NOMO-1 treated with DMSO at 0.1 percent for 48 hours (cell line): ENCODE measurements at regions not wholly inside any gene's neighbourhood (a gene's known extent, or its start where the extent isn't known, plus 50 kb on each side); places are given as distances from the start of the nearest gene placed in this dataset.
A peak's percentile ranks its signal among the peaks of the same experiment; 100 is the strongest.
"Not testable (repeated sequence)": the region's sequence is repeated elsewhere in the genome, so short reads cannot be mapped to it uniquely, and the experiment has no call there.

Experiments used
- DNase-seq: peaks from one replicate; lab custom pipeline; 2025; ENCODE audit not compliant: unreplicated experiment; lab: John Stamatoyannopoulos, UW

DNA sequence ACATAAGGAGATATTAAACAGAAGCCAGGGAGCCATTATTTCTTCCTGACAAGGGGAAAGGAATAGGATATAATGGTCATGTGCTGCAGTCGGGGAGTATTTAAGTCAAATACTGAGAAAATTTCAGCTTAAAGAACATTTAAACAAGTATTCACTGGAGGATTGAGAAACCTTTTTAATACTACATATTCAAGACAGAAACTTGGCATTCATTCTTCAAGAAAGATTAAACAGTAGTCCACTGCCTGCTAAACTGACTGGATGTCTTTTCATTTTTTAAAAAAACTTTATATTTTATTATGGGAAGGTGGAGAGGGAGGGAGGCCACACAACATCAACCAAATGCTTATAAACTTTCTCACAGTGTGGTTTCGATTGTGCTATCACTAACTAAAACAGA lies 107.4 kb upstream of the CBLB start:
- no peak for DNase-seq

DNA sequence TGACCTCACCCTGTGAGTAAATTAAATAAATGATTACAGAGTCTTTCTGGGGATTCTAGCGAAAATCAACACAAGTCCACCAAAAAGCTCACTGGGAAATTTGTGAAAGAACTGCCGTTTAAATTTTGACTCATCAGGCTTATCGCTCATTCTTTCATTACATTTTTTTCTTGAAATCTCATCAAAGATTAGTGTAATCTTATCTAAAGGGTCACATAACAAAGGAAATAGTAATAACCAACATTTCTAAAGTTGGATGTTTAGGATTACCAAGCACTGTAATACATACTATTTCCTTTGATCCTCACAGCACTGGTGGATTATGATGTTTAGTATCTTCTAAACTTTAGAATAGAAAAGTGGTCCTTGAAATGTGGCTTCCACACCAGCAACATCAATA lies 111.1 kb upstream of the CBLB start:
- DNase-seq = no peak

DNA sequence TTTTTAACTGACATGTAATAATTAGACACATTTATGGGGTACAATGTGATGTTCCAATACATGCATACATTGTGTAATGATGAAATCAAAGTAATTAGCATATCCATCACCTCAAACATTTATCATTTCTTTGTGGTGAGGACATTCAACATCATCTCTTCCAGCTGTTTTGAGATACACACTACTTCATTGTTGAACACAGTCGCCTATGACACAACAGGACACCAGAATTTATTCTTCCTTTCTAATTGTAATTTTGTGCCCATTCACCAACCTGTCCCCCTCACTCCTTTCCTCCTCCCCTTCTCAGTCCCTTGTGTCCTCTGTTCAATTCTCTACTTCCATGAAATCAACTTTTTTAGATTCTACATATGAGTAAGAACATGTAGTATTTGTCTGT lies 113.4 kb upstream of the CBLB start:
- DNase-seq = no peak

DNA sequence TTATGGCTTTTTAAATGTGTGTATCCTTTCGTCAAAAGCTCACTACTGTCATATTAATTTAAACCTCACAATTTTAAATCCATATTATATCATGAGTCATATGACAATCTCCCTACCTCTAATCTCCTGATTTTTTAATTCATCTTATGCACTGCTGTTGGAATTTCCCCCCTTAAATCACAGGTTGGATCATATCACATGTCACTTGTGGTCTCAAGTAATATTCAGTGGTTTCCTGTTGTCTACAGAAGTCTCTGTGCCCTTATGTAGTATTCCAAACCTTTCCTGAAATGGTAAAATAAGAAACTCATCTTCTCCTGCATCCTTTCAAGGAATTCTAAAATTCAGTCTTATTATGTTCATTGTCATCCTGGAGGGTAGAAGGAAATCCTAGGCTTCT lies 116.0 kb upstream of the CBLB start:
- DNase-seq = no peak

DNA sequence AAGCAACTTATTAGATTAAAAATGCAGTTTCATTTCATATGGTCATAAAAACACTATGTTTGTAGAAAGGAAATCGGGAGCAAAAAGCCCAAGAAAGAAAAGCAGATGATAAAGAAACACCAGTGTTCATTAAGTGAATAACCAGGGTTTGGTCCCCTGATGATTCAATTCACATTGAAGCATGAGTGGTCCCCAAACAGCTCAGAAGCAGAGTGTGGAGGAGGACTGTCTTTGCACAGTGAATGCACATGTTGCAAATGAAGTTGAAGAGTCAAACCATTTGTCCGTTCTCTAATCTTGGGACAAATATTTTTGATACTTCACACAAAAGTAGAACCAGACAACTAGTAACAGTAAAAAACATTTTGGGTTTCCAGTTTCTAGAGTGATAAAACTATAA lies 117.5 kb upstream of the CBLB start:
- DNase-seq = not testable (repeated sequence)

DNA sequence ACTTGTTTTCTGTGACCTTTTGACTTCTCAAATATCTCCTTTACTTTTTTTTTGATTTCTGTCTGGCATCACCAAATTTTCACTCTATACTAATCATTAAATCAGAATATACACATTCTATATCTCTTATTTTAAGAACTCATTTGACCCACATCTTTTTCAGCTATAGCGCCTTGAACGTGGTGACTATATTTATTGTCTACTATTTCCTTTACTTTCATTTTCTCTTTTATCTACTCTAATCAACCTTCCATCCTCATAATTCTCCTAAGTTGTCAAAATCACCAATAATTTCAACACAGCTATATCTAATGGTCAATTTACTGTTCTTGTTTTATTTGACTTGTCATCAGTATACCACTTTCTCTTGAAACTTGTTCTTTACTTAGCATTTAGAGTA lies 119.0 kb upstream of the CBLB start:
- no peak for DNase-seq

DNA sequence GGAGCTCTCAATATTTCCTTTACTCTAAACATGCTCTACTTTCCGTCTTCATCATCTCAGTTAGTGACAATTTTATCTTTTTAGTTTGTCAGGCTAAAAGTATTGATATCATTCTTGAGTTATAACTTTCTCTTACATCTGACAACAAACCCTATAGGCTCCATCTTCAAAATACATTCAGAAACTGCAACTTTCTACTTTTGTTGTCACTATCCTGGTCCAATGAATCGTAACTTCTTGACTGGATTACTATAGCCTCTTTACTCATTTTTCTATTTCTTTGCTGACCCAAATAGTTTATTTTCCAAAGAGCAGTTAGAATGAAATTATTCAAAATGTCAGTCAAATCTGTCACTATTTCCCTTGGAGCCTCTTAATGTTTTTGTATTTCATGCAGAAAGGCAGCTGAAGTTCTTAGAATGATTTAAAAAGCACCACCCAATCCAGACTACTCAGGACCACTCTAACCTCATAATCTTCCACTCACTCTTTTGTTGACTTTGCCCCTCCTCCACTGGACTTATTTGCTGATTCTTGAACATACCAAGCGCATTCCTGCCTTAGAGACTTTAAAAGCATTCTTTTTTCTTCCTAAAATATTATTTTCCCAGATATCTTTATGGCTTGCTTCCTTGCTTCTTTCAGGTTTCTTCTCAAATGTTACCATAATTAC lies 119.9 kb upstream of the CBLB start:
- no peak for DNase-seq

DNA sequence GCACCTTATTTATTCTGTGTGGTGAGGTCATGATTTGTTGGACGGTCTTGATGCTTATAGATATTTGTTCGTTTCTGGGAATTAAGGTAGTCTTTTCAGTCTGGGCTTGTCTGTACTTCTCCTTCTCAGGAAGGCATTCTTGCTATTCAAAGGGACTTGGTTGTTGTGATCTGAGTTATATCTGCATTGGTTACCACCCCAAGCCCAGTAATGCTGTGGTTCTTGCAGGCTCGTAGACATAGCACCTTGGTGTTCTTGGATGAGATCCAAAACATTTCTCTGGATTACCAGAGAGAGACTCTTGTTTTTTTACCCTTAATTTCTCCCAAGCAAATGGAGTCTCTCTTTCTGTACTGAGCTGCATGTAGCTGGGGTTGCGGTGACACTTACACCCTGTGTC lies 128.0 kb upstream of the CBLB start:
- no peak for DNase-seq

DNA sequence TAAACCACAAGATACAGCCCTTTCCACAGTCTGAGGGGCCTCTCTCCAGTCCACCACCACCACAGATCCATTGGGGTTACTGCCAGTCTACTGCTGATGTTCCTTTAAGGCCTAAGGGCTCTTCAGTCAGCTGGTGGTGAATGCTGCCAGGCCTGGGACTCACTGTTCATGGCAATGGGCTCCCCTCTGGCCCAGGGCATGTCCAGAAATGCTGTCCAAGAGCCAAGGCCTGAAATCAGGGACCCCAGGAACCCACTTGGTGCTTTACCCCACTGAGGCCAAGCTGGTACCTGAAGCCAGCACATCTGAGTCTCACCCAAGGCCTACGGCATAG lies 128.6 kb upstream of the CBLB start:
- DNase-seq = no peak

DNA sequence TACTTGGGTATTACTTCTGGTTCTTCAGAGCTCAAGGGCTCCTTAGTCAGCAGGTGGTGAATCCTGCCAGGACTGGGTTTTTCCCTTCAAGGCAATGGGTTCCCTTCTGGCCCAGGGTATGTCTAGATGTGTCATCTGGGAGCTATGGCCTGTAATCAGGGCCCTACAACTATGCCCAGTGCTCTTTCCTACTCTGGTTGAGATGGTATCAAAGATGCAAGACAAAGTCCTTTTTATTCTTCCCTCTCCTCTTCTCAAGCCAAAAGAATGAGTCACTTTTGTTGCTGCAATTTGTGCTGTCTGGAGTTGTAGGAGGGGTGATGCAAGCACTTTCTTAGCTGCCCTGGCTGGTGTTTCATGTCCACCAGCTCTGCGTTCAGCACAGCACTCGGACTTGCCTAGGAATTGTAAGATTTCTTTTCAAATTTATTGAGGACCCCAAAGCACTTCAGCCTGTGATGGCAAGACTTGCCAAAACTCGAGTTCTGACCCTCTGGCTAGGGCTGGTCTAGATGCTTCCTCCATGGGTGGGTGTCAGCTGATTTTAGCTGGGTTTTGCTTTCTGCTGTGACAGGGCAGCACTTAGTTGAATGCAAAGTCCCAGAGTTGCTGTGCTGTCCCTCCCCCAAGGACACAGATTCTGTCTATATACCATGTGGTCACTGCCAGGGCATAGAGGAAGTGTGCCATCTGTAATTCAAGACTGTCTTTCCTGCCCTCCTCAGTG lies 129.2 kb upstream of the CBLB start:
- peak; percentile 91 for DNase-seq

DNA sequence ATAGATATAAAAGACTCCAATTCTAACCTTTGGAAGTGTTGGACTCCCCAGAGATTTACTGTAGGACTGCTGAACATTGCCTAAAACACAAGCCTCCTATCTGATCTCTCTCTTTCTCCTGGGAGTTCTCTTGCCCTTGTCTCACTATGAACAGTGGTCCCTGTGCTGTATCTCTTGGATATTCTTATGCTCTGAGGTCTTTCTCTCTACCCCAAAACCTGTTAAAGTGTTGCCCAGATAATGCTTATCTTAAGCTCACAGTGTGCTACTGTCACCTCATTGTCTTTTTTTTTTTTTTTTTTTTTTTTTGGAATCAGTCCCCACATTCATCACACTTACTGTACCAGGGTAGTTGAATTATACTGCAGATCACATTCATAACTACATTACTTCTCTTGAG lies 131.0 kb upstream of the CBLB start:
- no peak for DNase-seq

DNA sequence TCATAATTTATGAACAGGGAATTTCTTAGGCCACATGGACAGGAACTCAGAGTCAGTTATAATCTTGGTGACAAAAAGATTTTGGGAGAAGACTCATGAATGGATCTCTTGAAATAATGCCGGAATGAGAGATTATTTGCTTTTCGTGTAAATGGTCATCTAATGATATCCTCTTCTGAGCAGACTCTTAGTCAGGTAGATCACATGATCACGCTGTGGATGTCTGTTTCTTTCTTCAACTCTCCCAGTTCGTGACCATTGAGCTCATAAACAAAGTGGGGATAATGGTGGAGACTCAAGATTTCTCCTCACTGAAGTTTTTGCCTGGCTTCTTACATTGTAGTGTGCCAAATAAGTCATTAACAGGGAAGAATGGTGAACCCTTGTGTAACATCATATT lies 133.1 kb upstream of the CBLB start:
- DNase-seq = no peak

DNA sequence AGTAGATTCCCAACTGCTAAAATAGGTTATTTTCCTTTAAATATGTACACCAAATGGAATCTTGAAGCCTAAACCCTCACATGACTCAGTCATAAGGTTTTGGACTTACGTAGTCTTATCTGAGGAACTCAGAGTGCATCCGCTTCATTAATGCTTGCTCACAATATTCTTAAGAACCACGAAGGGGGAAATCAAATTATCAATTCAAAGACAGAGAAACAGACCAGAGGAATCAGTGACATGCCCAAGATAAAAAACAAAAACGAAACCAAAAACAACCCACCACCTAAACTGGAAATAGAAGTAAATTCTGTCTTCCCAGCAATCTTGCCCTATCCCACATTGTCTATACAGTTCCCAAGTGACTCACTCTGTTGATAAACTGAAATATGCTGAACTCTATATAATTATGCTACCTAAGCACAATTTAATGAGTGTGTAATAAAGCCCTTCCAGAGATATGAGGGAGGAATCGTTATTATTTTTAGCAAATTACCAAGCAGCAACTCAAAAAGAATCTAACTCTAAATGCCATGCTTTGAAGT lies 135.4 kb upstream of the CBLB start:
- DNase-seq = no peak

DNA sequence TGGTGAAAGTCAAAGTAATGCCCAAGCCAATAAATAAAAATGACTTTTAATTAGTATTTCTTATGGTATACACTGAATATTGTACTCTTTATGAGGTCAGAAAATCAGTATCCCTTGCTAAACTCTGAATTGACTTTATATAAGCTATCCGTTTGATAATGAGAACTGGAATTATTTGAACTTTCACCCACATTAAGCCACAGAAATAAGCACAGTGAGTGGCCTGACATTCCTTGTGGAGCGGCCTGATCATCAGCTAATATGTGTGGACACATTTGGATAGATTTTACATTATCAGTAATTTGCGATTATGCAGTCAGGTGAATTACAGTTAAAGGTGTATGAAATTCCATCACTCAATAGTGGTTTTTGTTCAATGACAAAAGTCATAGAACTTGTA lies 136.0 kb upstream of the CBLB start:
- DNase-seq = no peak

DNA sequence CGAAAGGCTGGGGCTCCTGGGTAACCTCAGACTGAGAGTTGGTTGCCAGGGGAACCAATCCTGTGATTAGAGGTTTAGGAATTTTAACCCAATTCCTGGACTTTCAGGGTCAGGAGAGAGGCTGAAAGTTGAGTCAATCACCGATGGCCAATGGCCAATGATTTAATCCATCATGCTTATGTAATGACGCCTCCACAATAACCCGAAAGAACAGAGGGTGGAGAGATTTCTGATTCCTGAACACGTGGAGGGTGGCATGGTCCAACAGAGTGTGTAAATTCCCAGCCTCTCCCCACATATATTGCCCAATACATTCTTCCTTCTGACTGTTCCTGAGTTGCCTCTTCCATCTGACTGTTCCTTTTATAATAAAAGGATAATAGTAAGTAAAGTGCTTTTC lies 137.2 kb upstream of the CBLB start:
- no peak for DNase-seq

DNA sequence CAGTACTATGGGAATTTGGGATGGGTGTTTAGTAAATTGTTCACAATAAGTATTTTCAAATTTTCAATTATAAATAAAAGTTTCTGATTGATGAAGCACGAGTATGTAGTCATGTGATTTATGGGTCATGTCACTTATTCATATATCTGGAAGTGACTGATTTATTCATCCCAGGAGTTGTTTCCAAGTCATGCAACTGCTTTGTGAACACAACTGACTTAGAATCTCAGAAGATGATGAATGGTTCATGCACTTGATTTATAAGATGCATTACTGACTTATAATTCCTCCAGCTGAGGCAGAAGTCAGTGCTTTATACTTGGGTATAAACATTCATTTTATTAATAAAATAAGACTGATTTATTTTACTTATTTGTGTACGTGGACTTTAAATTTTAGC lies 137.8 kb upstream of the CBLB start:
- DNase-seq = no peak

DNA sequence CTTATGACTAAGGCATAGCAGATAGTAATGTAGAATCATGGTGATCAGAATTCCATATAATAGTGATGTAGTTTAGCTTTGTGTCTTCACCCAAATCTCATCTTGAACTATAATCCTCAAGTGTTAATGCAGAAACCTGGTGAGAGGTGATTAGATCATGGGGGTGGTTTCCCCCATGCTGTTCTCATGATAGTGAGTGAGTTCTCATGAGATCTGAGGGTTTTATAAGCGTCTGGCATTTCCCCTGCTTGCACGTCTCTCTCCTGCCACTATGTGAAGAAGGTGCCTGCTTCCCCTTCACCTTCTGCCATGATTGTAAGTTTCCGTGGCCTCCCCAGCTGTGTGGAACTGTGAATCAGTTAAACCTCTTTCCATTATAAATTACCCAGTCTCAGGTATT lies 138.7 kb upstream of the CBLB start:
- no peak for DNase-seq

DNA sequence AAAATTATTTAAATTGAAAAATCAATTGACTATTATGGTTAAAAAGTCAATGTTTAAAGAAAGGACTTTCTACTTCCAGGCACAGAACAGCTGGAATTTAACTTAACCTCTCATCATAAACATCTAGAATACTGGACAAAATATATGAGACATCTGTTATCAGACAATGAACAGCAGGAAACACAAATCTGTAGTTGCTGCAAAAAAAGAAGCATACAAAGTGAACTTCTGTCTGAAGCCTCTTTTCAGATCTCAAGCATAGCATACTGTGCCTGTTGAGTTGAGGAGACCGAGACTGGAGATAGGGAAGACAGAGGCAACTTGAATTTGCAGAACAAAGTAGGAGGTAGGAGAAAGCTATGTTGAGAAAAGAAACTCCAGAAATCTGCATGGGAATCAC lies 140.0 kb upstream of the CBLB start:
- DNase-seq = no peak

DNA sequence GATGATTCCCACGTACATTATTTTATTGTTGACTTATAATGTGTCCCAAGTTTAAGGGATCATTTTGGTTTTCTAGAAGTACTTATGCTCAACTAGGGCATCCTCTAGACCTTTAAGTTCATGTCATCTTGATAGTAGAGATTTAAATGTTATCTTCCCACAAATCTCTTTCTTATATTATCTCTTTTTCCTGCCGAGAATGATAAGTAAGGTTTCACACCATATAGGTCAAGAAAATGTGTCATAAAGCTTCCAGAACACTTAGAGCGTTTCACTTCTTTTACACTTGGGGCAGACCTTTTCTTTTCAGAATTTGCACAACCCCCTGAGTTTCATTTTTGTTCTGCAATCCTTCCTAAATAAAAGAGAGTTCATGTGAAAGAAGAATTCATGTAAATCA lies 142.0 kb upstream of the CBLB start:
- no peak for DNase-seq

DNA sequence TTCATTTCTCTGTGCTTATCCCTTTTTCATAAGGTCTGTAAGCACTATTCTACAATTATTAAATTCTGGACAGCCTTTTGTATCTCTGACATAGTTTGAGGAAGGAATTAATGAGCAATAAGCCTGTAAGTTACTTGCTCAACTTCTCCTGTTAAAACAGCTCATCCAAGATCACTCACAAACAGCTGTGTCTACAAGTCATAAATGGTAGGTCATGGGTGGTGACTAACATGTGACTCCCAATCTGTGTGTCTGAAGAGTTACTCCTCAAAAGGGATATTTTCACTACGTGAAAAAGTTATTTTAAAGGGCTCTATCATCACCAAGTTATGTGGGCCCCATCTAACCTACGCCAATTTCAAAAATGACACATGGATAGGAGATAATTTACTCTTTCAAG lies 145.2 kb upstream of the CBLB start:
- peak; percentile 46 for DNase-seq

DNA sequence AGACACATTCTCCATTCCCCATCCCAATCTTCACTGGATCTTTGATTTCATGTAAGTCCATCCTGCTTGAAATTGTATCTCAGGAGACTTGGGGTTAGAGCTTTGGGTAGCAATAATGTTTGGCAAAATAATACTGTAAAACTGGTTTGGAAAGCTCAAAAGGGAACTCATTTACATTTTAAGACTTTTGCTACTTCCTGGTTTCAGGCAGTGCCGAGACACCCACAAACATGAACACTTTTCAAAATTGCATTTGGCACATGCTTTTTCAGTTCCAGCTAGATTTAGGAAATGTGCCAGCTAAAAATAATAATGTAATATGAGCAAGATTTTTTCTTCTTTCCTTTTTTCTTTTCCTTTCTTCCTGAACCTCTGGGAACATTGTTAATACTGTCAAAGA lies 145.7 kb upstream of the CBLB start:
- DNase-seq = no peak

DNA sequence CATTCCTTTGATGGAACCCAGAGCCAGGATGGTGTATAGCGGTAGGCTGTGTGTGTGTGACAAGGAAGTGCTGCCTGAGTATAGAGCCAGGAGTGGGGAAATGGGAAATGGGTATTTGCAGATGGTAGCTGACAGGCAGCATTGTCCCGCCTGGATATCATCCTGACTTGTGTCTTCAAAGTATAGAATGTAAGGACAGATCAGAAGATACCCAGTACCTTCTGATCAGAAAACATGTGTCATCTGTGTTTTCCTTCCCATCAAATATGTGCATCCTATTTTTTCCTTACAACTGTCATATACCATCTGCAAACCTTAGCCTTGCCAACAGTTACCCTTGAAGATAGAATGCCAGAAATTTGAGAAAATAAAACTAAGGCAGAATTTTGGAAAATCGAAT lies 146.2 kb upstream of the CBLB start:
- DNase-seq = no peak

DNA sequence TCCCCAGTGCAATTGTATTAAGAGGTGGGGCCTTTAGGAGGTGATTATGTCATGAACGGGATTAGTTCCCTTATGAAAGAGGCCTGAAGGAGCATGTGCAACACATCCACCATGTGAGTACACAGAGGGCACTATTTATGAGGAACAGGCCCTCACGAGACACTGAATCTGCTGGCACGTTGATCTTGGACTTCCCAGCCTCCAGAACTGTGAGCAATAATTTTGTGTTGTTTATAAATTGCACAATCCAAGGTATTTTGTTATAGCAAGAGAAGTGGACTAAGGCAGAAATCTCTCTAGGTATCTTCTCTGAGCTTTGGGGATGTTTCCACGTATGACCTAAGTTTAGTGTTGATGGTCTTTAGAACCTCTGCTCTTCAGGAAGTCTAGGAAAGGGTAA lies 149.3 kb upstream of the CBLB start:
- DNase-seq = no peak
